Body of pancreas (tissue), 4 donors: ENCODE measurements at regions not wholly inside any gene's neighbourhood (a gene's known extent, or its start where the extent isn't known, plus 50 kb on each side); places are given as distances from the start of the nearest gene placed in this dataset.

ENCODE experiments used
- ATAC-seq: fragments of 150-250 bp; one replicate; pipeline ENCODE4 v1.9.1; 2016
- DNase-seq, 4 donors: peaks; one replicate each; pipeline ENCODE4 v3.0.0-alpha.2; 2019
- H3K27ac ChIP-seq, 4 donors: fragments of 200-600 bp; sonication (generic); 1 replicate in 3 of 4; 2 replicates in 1 of 4; pipeline versions ENCODE4 v1.5.1 to v1.6.1; 2016 to 2019; ENCODE audit warnings: mild to moderate bottlenecking in 1 of 4, mixed read lengths in 1 of 4, moderate library complexity in 1 of 4
- H3K27me3 ChIP-seq, 2 donors: fragments of 200-600 bp; sonication (generic); one replicate each; pipeline ENCODE4 v1.6.0; 2016; ENCODE audit warnings: mild to moderate bottlenecking in 1 of 2
- H3K36me3 ChIP-seq, 2 donors: fragments of 200-600 bp; sonication (generic); replicated peaks in 1 of 2; 2 replicates each; pipeline ENCODE4 v1.5.1; 2016; ENCODE audit warnings: low read depth in 2 of 2; ENCODE audit not compliant: insufficient read depth in 1 of 2
- H3K4me1 ChIP-seq: fragments of 200-600 bp; sonication (generic); one replicate; pipeline ENCODE4 v1.6.0; 2016
- H3K4me3 ChIP-seq, 2 donors: fragments of 200-600 bp; sonication (generic); 1 replicate in 1 of 2; 2 replicates in 1 of 2; pipeline ENCODE4 v1.5.1; 2016 to 2019
- H3K9me3 ChIP-seq, 3 donors: fragments of 200-600 bp; sonication (generic); 1 replicate in 2 of 3; 2 replicates in 1 of 3; pipeline ENCODE4 v1.5.1; 2016
- POLR2A ChIP-seq, 3 donors: fragments of 450-650 bp; IDR thresholded peaks; one replicate each; pipeline ENCODE4 v1.6.1; 2016; ENCODE audit warnings: antibody characterized with exemption in 3 of 3, mild to moderate bottlenecking in 2 of 3
- WGBS, 2 donors: methylation state at CpG; one replicate each; pipeline ENCODE4 v1.1.5; 2017; 5-methylcytosine and 5-hydroxymethylcytosine counted together
- intact Hi-C: fragments of 100-400 bp; cut with DNase I; formaldehyde crosslinking; loops from one replicate; pipeline ENCODE4 v1.15.1; 2023
- TF ChIP-seq, protein P1 (sequence below), 7 experiments: fragments of 450-650 bp in 4 of 7; fragments of 200-600 bp in 3 of 7; sonication (generic) in 3 of 7; IDR thresholded peaks; one replicate each; pipeline ENCODE4 v1.5.1; 2016 to 2019; ENCODE audit warnings: antibody characterized with exemption in 7 of 7

DNA sequence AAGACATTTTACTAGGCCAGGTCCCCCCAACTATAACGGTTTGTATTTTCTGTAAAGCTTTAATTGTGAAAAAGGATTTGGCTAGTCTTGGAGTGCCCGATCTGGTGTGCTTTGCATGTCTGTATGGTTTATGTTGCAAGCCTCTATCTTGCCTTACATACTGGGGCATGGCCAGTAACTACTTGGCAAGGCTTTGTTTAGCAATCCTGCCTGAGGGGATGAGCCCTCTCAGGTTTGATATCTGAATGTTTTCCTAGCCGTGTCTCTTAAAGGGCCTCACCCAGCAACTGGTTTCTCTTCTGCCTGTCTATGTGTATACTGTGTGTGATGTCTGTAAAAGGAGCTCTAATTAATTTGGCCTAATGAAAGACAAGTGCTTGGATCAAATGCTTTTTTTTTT, 61.3 kb upstream of the SPINK5 start:
- no peak for ATAC-seq
- no peak for DNase-seq
- TF ChIP-seq, protein P1, sequence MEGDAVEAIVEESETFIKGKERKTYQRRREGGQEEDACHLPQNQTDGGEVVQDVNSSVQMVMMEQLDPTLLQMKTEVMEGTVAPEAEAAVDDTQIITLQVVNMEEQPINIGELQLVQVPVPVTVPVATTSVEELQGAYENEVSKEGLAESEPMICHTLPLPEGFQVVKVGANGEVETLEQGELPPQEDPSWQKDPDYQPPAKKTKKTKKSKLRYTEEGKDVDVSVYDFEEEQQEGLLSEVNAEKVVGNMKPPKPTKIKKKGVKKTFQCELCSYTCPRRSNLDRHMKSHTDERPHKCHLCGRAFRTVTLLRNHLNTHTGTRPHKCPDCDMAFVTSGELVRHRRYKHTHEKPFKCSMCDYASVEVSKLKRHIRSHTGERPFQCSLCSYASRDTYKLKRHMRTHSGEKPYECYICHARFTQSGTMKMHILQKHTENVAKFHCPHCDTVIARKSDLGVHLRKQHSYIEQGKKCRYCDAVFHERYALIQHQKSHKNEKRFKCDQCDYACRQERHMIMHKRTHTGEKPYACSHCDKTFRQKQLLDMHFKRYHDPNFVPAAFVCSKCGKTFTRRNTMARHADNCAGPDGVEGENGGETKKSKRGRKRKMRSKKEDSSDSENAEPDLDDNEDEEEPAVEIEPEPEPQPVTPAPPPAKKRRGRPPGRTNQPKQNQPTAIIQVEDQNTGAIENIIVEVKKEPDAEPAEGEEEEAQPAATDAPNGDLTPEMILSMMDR (IDR thresholded peaks at IDR 0.05) = no peak
- TF ChIP-seq POLR2A (IDR thresholded peaks at IDR 0.05) = no peak
- no peak overlapping the region for H3K4me3 ChIP-seq
- no peak overlapping the region for H3K27ac ChIP-seq
- peaks cover 0 to 28% (median 0%) of the 10 kb centered on the region in 3 donors for H3K9me3 ChIP-seq
- H3K36me3 ChIP-seq = no peaks in the 10 kb centered on the region
- intact Hi-C loops = no loop called here
- WGBS, 2 donors = 70 to 73% methylated on average over 3 of the region's 3 CpGs
- no peaks in the 10 kb centered on the region for H3K27me3 ChIP-seq
- H3K4me1 ChIP-seq = no peaks in the 10 kb centered on the region

DNA sequence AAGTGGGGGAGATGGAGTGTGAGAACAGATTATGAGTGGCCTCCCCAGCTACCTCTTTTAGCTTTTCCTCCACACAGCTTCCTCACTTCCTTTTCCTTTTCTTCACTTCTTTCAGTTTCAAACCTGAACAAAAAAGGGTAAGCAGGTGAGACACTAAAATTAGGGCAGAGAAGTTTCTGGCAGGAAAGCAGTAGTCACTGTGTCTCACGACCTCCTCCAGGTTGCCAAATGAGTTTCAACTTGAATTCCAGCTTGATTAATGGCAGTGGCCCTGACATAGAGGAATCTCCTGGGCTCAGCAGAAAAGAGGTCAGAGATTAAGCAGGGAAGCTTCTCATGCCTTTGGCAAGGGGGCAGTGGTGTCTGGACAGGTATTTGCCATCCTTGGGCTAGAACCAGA, 63.7 kb upstream of the SPINK5 start:
- DNase-seq (no peak), ATAC-seq (no peak)
- TF ChIP-seq POLR2A (IDR thresholded peaks at IDR 0.05) = no peak
- TF ChIP-seq, protein P1 (IDR thresholded peaks at IDR 0.05) = no peak
- H3K4me3 ChIP-seq = no peak overlapping the region
- H3K9me3 ChIP-seq = peaks cover 0 to 28% (median 0%) of the 10 kb centered on the region in 3 donors
- intact Hi-C loops = no loop called here
- WGBS, 2 donors = 24 to 26% methylated on average over 1 of the region's 1 CpG
- no peak overlapping the region for H3K27ac ChIP-seq
- H3K36me3 ChIP-seq = no peaks in the 10 kb centered on the region
- H3K27me3 ChIP-seq = no peaks in the 10 kb centered on the region
- no peaks in the 10 kb centered on the region for H3K4me1 ChIP-seq

DNA sequence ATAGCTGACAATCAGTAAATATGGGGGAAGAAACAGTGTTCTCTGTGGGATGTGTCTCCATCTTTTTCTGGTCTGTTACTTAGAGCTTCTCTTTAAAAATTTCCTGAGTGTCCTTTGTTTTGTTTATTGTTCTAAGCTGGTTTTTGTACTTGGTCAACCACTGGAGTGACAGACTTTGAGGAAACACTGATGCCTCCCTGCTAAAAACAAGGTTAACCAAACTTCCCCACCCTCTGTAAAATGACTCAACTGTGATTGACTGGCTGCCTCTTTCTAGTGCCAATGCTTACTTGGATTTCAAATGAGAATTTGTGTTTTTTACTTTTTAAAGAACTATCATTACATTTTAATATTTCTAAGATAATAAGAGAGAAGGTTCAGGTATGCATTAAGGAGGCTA, 65.1 kb upstream of the SPINK5 start:
- Histone ChIP-seq H3K27me3 (no peaks in the 10 kb centered on the region), H3K4me3 (no peak overlapping the region), H3K9me3 (peaks cover 0 to 28% (median 0%) of the 10 kb centered on the region in 3 donors), H3K4me1 (no peaks in the 10 kb centered on the region), H3K27ac (no peak overlapping the region), H3K36me3 (no peaks in the 10 kb centered on the region)
- ATAC-seq (no peak), DNase-seq (no peak)
- TF ChIP-seq, protein P1 (IDR thresholded peaks at IDR 0.05) = no peak
- intact Hi-C loops = no loop called here

DNA sequence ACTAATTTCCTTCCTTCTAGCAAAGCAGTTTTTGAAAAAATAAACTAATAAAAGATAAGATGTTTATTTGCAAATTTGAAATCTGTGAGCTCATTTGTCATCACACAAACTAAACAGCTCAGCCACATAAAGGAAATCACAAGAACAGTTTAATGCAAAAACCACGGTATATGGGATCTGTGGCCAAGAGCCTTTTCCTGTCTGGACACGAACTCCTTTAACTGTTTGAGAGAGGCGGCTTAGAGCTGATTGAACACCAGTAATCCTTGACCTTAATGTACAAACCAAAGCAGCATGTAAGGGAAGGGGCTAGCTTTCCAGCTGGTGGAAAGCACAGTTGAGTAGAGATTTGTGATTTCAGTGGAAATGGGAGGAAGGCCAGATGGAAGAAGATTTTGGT, 66.3 kb upstream of the SPINK5 start:
- TF ChIP-seq, protein P1 (IDR thresholded peaks at IDR 0.05) = no peak
- TF ChIP-seq POLR2A (IDR thresholded peaks at IDR 0.05) = no peak
- peaks cover 0 to 23% (median 0%) of the 10 kb centered on the region in 3 donors for H3K9me3 ChIP-seq
- no peaks in the 10 kb centered on the region for H3K36me3 ChIP-seq
- DNase-seq (no peak), ATAC-seq (no peak)
- H3K4me3 ChIP-seq = no peak overlapping the region
- no peak overlapping the region for H3K27ac ChIP-seq
- no peaks in the 10 kb centered on the region for H3K27me3 ChIP-seq
- intact Hi-C loops = no loop called here
- 36 to 60% methylated on average over 3 of the region's 3 CpGs for WGBS, 2 donors
- H3K4me1 ChIP-seq = no peaks in the 10 kb centered on the region

DNA sequence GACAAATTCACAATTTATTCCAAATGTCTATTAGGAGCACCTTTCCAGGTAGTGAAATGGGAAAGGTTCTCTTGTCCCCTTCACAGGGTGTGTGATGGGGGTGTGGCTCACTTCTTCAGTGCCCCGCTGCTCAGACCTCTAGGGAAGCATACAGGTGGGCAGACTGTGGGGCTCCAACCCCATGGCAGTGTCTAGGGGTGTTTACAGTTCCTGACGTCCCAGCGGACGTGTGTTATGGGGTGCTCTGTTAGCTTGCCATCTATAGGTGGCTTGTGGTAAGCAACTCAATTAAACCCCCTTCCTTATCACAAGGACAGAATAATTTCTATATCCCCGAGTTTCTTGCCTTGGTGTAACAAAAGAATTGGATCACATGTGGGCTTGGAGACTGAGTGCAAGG, 67.4 kb upstream of the SPINK5 start:
- no peak overlapping the region for H3K4me3 ChIP-seq
- DNase-seq = no peak
- TF ChIP-seq, protein P1 (IDR thresholded peaks at IDR 0.05) = no peak
- TF ChIP-seq POLR2A (IDR thresholded peaks at IDR 0.05) = no peak

More for the DNA sequence above, 67.4 kb upstream of the SPINK5 start:
- Histone ChIP-seq H3K27ac (no peak overlapping the region), H3K9me3 (peaks cover 0 to 12% (median 0%) of the 10 kb centered on the region in 3 donors), H3K4me1 (no peaks in the 10 kb centered on the region), H3K27me3 (no peaks in the 10 kb centered on the region), H3K36me3 (no peaks in the 10 kb centered on the region)
- ATAC-seq = no peak
- 72 to 81% methylated on average over 5 of the region's 5 CpGs for WGBS, 2 donors
- intact Hi-C loops = no loop called here
